ENCODE measurements at regions not wholly inside any gene's neighbourhood (a gene's known extent, or its start where the extent isn't known, plus 50 kb on each side); places are given as distances from the start of the nearest gene placed in this dataset.

DNA sequence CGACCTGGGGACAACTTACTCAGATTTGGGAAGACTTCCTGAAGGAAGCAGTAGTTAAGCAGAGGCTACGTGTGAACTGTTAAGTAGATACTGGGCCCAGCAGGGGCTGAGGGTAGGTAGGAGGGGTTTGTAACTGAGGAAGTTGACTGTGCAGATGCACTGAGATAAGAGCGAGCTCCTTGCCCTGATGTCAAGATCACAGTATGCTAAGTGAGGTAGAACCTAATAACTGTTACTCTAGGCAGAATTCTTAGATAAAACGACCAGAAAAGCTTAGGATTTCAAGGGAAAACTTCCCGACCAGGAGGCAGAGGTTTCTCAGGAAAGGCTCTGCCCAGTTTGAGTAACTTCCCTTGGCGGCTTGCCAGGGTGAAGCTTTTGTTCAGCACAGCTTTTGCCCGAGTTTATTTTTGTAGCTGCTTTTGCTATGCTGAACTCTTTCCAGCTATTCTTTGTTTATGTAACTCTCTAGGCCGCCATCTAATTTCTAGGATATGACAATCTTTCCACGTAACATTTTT lies 632.1 kb downstream of the DIAPH3 start:
- Mint-ChIP-seq H3K36me3 (ENCODE audit: low read depth) (no peaks in the 10 kb centered on the region), H3K27ac (ENCODE audit: unreplicated experiment) (no peak overlapping the region), H3K4me3 (no peak overlapping the region), H3K27me3 (ENCODE audit: low read depth) (no peaks in the 10 kb centered on the region), H3K9me3 (no peaks in the 10 kb centered on the region), H3K4me1 (peaks cover 7% of the 10 kb centered on the region)
- TF ChIP-seq CTCF (conservative IDR thresholded peaks at IDR 0.05): no peak
- no peak for DNase-seq (ENCODE audit: low read depth, low spot score)

- peaks cover 7% of the 10 kb centered on the region for H3K4me1 Mint-ChIP-seq
- no peaks in the 10 kb centered on the region for H3K9me3 Mint-ChIP-seq
- no peak for TF ChIP-seq CTCF (conservative IDR thresholded peaks at IDR 0.05)
- no peaks in the 10 kb centered on the region for H3K36me3 Mint-ChIP-seq (ENCODE audit: low read depth)
- no peaks in the 10 kb centered on the region for H3K27me3 Mint-ChIP-seq (ENCODE audit: low read depth)
- no peak overlapping the region for H3K27ac Mint-ChIP-seq (ENCODE audit: unreplicated experiment)
- no peak for DNase-seq (ENCODE audit: low read depth, low spot score)
- no peak overlapping the region for H3K4me3 Mint-ChIP-seq
These were observed 631.3 kb downstream of the DIAPH3 start for GRCh38 chr13:59532405-59532804.

DNA sequence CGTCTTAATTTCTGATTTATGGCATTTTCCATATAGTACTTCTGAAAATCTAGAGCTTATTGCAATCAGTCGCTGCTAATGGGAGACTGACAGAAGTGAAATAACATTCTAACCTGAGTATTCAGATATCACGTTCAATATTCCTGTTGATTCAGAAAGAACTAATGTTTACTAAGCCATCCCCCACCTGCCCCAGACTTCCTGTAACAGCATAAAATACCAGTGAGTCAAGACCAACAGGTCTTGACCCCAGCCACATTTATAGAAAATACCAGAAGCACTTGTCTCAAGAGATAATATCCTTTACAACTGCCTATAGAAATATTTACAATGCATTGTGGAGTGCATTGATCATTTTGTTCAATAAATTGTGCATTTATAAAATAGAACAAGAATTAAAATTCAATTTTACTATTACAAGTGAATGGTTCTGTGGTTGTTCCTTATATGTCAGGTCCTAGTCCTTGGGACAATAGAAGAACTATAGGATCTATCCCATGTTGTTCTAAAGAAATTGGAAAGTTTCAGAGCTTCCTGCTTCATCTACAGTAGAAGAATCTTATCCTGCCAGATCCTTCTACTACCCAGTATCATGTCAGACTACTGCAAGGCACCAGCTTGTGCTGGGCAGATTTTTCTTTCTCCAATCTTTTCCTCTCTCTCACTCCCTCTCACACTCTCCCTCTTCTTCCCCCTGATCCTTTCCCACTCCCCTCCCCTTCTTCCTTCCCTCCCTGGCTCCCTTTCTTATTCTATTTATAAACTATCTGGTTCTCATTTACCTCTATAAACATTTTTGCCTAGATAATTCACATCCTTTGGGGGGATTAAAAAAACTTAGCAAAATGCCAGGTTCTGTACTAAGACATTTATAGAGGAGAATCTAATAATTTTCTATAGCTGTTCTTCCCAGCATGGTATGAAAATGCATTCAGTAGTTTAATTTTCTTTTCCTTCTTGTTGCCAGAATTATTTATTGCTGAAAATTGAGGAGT lies 629.9 kb downstream of the DIAPH3 start:
- Mint-ChIP-seq H3K27me3 (ENCODE audit: low read depth) (no peaks in the 10 kb centered on the region), H3K9me3 (no peaks in the 10 kb centered on the region), H3K36me3 (ENCODE audit: low read depth) (no peaks in the 10 kb centered on the region), H3K27ac (ENCODE audit: unreplicated experiment) (no peak overlapping the region), H3K4me1 (peaks cover 7% of the 10 kb centered on the region), H3K4me3 (no peak overlapping the region)
- no peak for TF ChIP-seq CTCF (conservative IDR thresholded peaks at IDR 0.05)
- no peak for DNase-seq (ENCODE audit: low read depth, low spot score)

GRCh38 chr13:59534806-59535205 lies 628.9 kb downstream of the DIAPH3 start:
- no peak for DNase-seq (ENCODE audit: low read depth, low spot score)
- no peak for TF ChIP-seq CTCF (conservative IDR thresholded peaks at IDR 0.05)

DNA sequence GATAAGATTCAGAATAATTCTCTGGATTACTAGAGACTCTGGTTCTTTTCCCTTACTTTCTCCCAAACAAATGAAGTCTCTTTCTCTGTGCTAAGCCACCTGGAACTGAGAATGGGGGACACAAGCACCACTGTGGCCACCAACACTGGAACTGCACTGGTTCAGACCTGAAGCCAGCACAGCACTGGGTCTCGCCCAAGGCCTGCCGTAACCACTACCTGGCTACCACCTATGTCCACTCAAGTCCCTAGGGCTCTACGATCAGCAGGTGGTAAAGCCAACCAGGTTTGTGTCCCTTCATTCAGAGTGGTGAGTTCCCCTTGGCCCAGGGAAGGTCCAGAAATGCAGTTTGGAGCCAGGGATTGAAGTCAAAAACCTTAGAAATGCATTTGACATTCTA lies 626.2 kb downstream of the DIAPH3 start:
- Mint-ChIP-seq H3K9me3 (peaks cover 3% of the 10 kb centered on the region), H3K27me3 (ENCODE audit: low read depth) (no peaks in the 10 kb centered on the region), H3K27ac (ENCODE audit: unreplicated experiment) (no peak overlapping the region), H3K36me3 (ENCODE audit: low read depth) (no peaks in the 10 kb centered on the region), H3K4me3 (no peak overlapping the region), H3K4me1 (no peaks in the 10 kb centered on the region)
- no peak for TF ChIP-seq CTCF (conservative IDR thresholded peaks at IDR 0.05)
- DNase-seq (ENCODE audit: low read depth, low spot score): no peak

More at GRCh38 chr13:59534806-59535205, 628.9 kb downstream of the DIAPH3 start:
- no peaks in the 10 kb centered on the region for H3K36me3 Mint-ChIP-seq (ENCODE audit: low read depth)
- H3K27ac Mint-ChIP-seq (ENCODE audit: unreplicated experiment): no peak overlapping the region
- peaks cover 3% of the 10 kb centered on the region for H3K9me3 Mint-ChIP-seq
- H3K27me3 Mint-ChIP-seq (ENCODE audit: low read depth): no peaks in the 10 kb centered on the region
- peaks cover 7% of the 10 kb centered on the region for H3K4me1 Mint-ChIP-seq
- no peak overlapping the region for H3K4me3 Mint-ChIP-seq
